HepG2 (cell line): ENCODE measurements at regions not wholly inside any gene's neighbourhood (a gene's known extent, or its start where the extent isn't known, plus 50 kb on each side); places are given as distances from the start of the nearest gene placed in this dataset.

Experiments
- ATAC-seq: fragments of 200-7000 bp; cut with Tn5 transposase; 3 replicates; pipeline ENCODE4 v1.9.1; 2020; ENCODE audit warnings: mild to moderate bottlenecking, moderate library complexity
- BruUV-seq: library from RNA; stranded (reverse); fragments of 400-500 nt; replicated peaks from 2 replicates; lab custom pipeline; 2021; lab: Mats Ljungman, UMichigan
- CTCF ChIA-PET: fragments of 300-600 bp; formaldehyde crosslinking; extraction: SDS; loops from one replicate; lab custom pipeline; 2021; ENCODE audit warnings: low total read pairs, inconsistent platforms, low intra/inter-chr PET ratio; lab: Yijun Ruan, JAX
- POLR2A ChIA-PET: fragments of 350-600 bp; sonication (Branson Sonifier 250); formaldehyde crosslinking; loops from one replicate; lab custom pipeline; 2020; ENCODE audit warnings: antibody characterized with exemption, inconsistent platforms; lab: Yijun Ruan, JAX
- DNase-seq: peaks from one replicate; pipeline ENCODE4 v3.0.0-alpha.2; 2015; ENCODE audit warnings: low spot score
- FAIRE-seq: peaks from 3 replicates; lab custom pipeline; 2011; peaks lifted over from hg19 to GRCh38; lab: Jason Lieb, UNC
- H2AFZ ChIP-seq: one replicate; pipeline ENCODE4 v1.6.1; 2011; ENCODE audit warnings: low read length, inconsistent platforms
- H3K27ac ChIP-seq: fragments of 300-600 bp; 3 replicates; pipeline ENCODE4 v1.8.0; 2011; ENCODE audit warnings: mixed run types, mild to moderate bottlenecking, mixed read lengths, low read length, inconsistent platforms; ENCODE audit not compliant: insufficient read depth; ENCODE audit errors: extremely low read length
- H3K27me3 ChIP-seq, 2 experiments: fragments of 200-600 bp in 1 of 2; 2 replicates in 1 of 2; 3 replicates in 1 of 2; pipeline versions ENCODE4 v1.6.0 to v1.8.0; 2011; ENCODE audit warnings: low read length in 2 of 2, mild to moderate bottlenecking in 2 of 2, moderate library complexity in 2 of 2, inconsistent platforms in 1 of 2; ENCODE audit not compliant: insufficient read depth in 2 of 2, control insufficient read depth in 1 of 2
- H3K36me3 ChIP-seq, 2 experiments: fragments of 200-600 bp in 1 of 2; replicated peaks in 1 of 2; 2 replicates in 1 of 2; 3 replicates in 1 of 2; pipeline versions ENCODE4 v1.5.1 to v1.8.0; 2011; ENCODE audit warnings: low read length in 2 of 2, inconsistent platforms in 1 of 2; ENCODE audit not compliant: insufficient read depth in 2 of 2, control insufficient read depth in 1 of 2
- H3K4me1 ChIP-seq: 2 replicates; pipeline ENCODE4 v1.5.1; 2012; ENCODE audit warnings: low read length, inconsistent platforms; ENCODE audit not compliant: insufficient read depth
- H3K4me2 ChIP-seq: 2 replicates; pipeline ENCODE4 v1.6.0; 2011; ENCODE audit warnings: low read depth, low read length, inconsistent platforms
- H3K4me3 ChIP-seq, 3 experiments: fragments of 200-600 bp in 1 of 3; sonication (generic), shearing (Covaris generic) in 1 of 3; replicated peaks in 1 of 3; 2 replicates each; pipeline ENCODE4 v1.5.1; 2011 to 2016; ENCODE audit warnings: low read length in 3 of 3, inconsistent platforms in 2 of 3, low read depth in 2 of 3, mild to moderate bottlenecking in 2 of 3, control low read depth in 1 of 3, mixed read lengths in 1 of 3; ENCODE audit not compliant: insufficient read depth in 1 of 3
- H3K79me2 ChIP-seq: one replicate; pipeline ENCODE4 v1.6.1; 2011; ENCODE audit warnings: low read length, inconsistent platforms; ENCODE audit not compliant: insufficient read depth
- H3K9ac ChIP-seq: 2 replicates; pipeline ENCODE4 v1.6.0; 2011; ENCODE audit warnings: mild to moderate bottlenecking, low read depth, low read length, inconsistent platforms; ENCODE audit not compliant: insufficient read depth
- H3K9me3 ChIP-seq: 2 replicates; pipeline ENCODE4 v1.5.1; 2012; ENCODE audit warnings: mild to moderate bottlenecking, low read length
- H4K20me1 ChIP-seq: 2 replicates; pipeline ENCODE4 v1.6.0; 2011; ENCODE audit warnings: inconsistent platforms, mild to moderate bottlenecking, low read length, moderate library complexity; ENCODE audit not compliant: insufficient read depth
- ATM ChIP-seq: fragments of 450-650 bp; IDR thresholded peaks from 2 replicates; pipeline ENCODE4 v1.7.1; 2017; ENCODE audit warnings: mild to moderate bottlenecking, borderline replicate concordance
- CHD2 ChIP-seq: IDR thresholded peaks from 2 replicates; pipeline ENCODE4 v1.6.1; 2011; ENCODE audit warnings: low read depth, low read length, improper control_type of control experiment
- GZF1 ChIP-seq: sonication (generic); formaldehyde crosslinking; IDR thresholded peaks from 2 replicates; pipeline ENCODE4 v1.5.1; 2020; ENCODE audit warnings: mild to moderate bottlenecking, missing genetic modification reagents
- HIVEP1 ChIP-seq: sonication (generic); formaldehyde crosslinking; IDR thresholded peaks from 2 replicates; pipeline ENCODE4 v1.4.0; 2020; ENCODE audit warnings: mild to moderate bottlenecking, missing genetic modification reagents
- NFRKB ChIP-seq: fragments of 450-650 bp; IDR thresholded peaks from 2 replicates; pipeline ENCODE4 v1.6.1; 2017
- PRDM10 ChIP-seq: sonication (generic); formaldehyde crosslinking; IDR thresholded peaks from 2 replicates; pipeline ENCODE4 v1.4.0; 2020; ENCODE audit warnings: low read depth, missing genetic modification reagents
- PRDM4 ChIP-seq: sonication (generic); formaldehyde crosslinking; IDR thresholded peaks from 2 replicates; pipeline ENCODE4 v1.9.0; 2021; ENCODE audit warnings: missing genetic modification reagents, borderline replicate concordance
- RBAK ChIP-seq: sonication (generic); formaldehyde crosslinking; IDR thresholded peaks from 2 replicates; pipeline ENCODE4 v1.5.1; 2020; ENCODE audit warnings: mild to moderate bottlenecking, missing genetic modification reagents
- U2AF1 ChIP-seq: fragments of 200-400 bp; formaldehyde crosslinking; optimal IDR thresholded peaks from 2 replicates; pipeline ENCODE3; 2017; ENCODE audit warnings: mild to moderate bottlenecking, low read depth, low read length
- ZBTB21 ChIP-seq: sonication (generic); formaldehyde crosslinking; IDR thresholded peaks from 2 replicates; pipeline ENCODE4 v1.4.0; 2020; ENCODE audit warnings: missing genetic modification reagents
- ZFP91 ChIP-seq: sonication (generic); formaldehyde crosslinking; IDR thresholded peaks from 2 replicates; pipeline ENCODE4 v1.9.0; 2022; ENCODE audit warnings: missing genetic modification reagents, mild to moderate bottlenecking, borderline replicate concordance
- ZNF160 ChIP-seq: sonication (generic); formaldehyde crosslinking; IDR thresholded peaks from 2 replicates; pipeline ENCODE4 v1.8.0; 2022; ENCODE audit warnings: mild to moderate bottlenecking, inconsistent platforms, missing genetic modification reagents
- ZNF660 ChIP-seq: sonication (generic); formaldehyde crosslinking; IDR thresholded peaks from 2 replicates; pipeline ENCODE4 v1.5.1; 2020; ENCODE audit warnings: mild to moderate bottlenecking, low read depth, missing genetic modification reagents, borderline replicate concordance
- ZNF850 ChIP-seq: sonication (generic); formaldehyde crosslinking; conservative IDR thresholded peaks from 2 replicates; pipeline ENCODE4 v1.9.0; 2021; ENCODE audit warnings: mild to moderate bottlenecking, missing genetic modification reagents
- WGBS: methylation state at CpG from one replicate; pipeline ENCODE4 v1.1.6; 2017; ENCODE audit warnings: low lambda C conversion rate; 5-methylcytosine and 5-hydroxymethylcytosine counted together
- in situ Hi-C: cut with HindIII; loops from 2 replicates; pipeline ENCODE4 v1.10.0; 2017; ENCODE audit warnings: low pct_unique_long_range_greater_than_20kb; ENCODE audit not compliant: extremely low pct_ligation_motif_present
- intact Hi-C: fragments of 100-400 bp; cut with micrococcal nuclease; formaldehyde crosslinking; loops from one replicate; pipeline ENCODE4 v1.10.0; 2022; ENCODE audit not compliant: unreplicated experiment

- FAIRE-seq (no peak), ATAC-seq (no peak), DNase-seq (no peak)
- H3K27me3 ChIP-seq = peaks cover 0 to 3% of the 10 kb centered on the region in 2 experiments; a peak in 3 of 5 replicates
- CTCF ChIA-PET = no interaction called here
- 0 out of 2 replicates have a peak, but pooled peaks cover under 1% of the 10 kb centered on the region for H4K20me1 ChIP-seq
- WGBS = 7% methylated on average over 8 of the region's 8 CpGs
- H3K4me3 ChIP-seq = no peak overlapping the region
- H3K9me3 ChIP-seq = no peaks in the 10 kb centered on the region
- H3K79me2 ChIP-seq = no peaks in the 10 kb centered on the region
- in situ Hi-C loops = no loop called here
- intact Hi-C loops = no loop called here
- POLR2A ChIA-PET = no interaction called here
- H3K36me3 ChIP-seq = no peaks in the 10 kb centered on the region
- no peaks in the 10 kb centered on the region for H3K4me1 ChIP-seq
- no peak overlapping the region for H2AFZ ChIP-seq
- TF ChIP-seq ZNF160 (no peak), ZBTB21 (CRISPR knock-in tag) (no peak), ZNF850 (CRISPR knock-in tag) (no peak), ZNF660 (CRISPR knock-in tag) (no peak), PRDM10 (CRISPR knock-in tag) (no peak), HIVEP1 (CRISPR knock-in tag) (no peak), PRDM4 (no peak), CHD2 (no peak), GZF1 (CRISPR knock-in tag) (no peak), ZFP91 (CRISPR knock-in tag) (no peak), U2AF1 (no peak), RBAK (CRISPR knock-in tag) (no peak), ATM (no peak), NFRKB (no peak)
- no peak overlapping the region for H3K27ac ChIP-seq
- no peak overlapping the region for H3K9ac ChIP-seq
- BruUV-seq = no TSS peak
- H3K4me2 ChIP-seq = no peak overlapping the region
Observed at GRCh38 chr14:76585616-76586015, 175.7 kb upstream of the VASH1 start.
